GM23338 (cell line): ENCODE measurements at regions not wholly inside any gene's neighbourhood (a gene's known extent, or its start where the extent isn't known, plus 50 kb on each side); places are given as distances from the start of the nearest gene placed in this dataset.

Experiments used
- ATAC-seq: fragments of 200-7000 bp; cut with Tn5 transposase; 3 replicates; pipeline ENCODE4 v1.9.1; 2020
- DNase-seq: peaks from one replicate; pipeline ENCODE4 v3.0.0-alpha.2; 2015; ENCODE audit warnings: low spot score
- H2AFZ ChIP-seq: fragments of 200-600 bp; sonication (generic); 2 replicates; pipeline ENCODE4 v1.8.0; 2016; ENCODE audit warnings: antibody characterized with exemption, mild to moderate bottlenecking, moderate library complexity
- H3F3A ChIP-seq: fragments of 200-600 bp; sonication (generic); replicated peaks from 2 replicates; pipeline ENCODE4 v1.8.0; 2017; ENCODE audit warnings: antibody characterized with exemption, mixed run types, low read depth
- H3K27ac ChIP-seq: fragments of 200-600 bp; sonication (generic); 2 replicates; pipeline ENCODE4 v1.6.1; 2016; ENCODE audit warnings: low read depth
- H3K27me3 ChIP-seq: fragments of 200-600 bp; sonication (generic); 2 replicates; pipeline ENCODE4 v1.8.0; 2016; ENCODE audit warnings: mild to moderate bottlenecking, mixed run types, moderate library complexity; ENCODE audit not compliant: insufficient read depth
- H3K36me3 ChIP-seq: fragments of 200-600 bp; sonication (generic); 2 replicates; pipeline ENCODE4 v1.8.0; 2016; ENCODE audit warnings: mild to moderate bottlenecking; ENCODE audit not compliant: insufficient read depth
- H3K4me1 ChIP-seq: fragments of 200-600 bp; sonication (generic); 2 replicates; pipeline ENCODE4 v1.8.0; 2016; ENCODE audit warnings: mild to moderate bottlenecking, moderate library complexity; ENCODE audit not compliant: insufficient read depth
- H3K4me2 ChIP-seq: fragments of 200-600 bp; sonication (generic); 2 replicates; pipeline ENCODE4 v1.7.1; 2017; ENCODE audit warnings: mixed run types
- H3K4me3 ChIP-seq: fragments of 200-600 bp; sonication (generic); 2 replicates; pipeline ENCODE4 v1.6.1; 2016; ENCODE audit warnings: mixed run types
- H3K79me2 ChIP-seq: fragments of 200-600 bp; sonication (generic); replicated peaks from 2 replicates; pipeline ENCODE4 v1.8.0; 2017; ENCODE audit warnings: mild to moderate bottlenecking; ENCODE audit not compliant: insufficient read depth
- H3K9me2 ChIP-seq: fragments of 200-600 bp; sonication (generic); 2 replicates; pipeline ENCODE4 v1.8.0; 2017; ENCODE audit not compliant: insufficient read depth
- H4K20me1 ChIP-seq: fragments of 200-600 bp; sonication (generic); replicated peaks from 2 replicates; pipeline ENCODE4 v1.8.0; 2017; ENCODE audit warnings: mild to moderate bottlenecking; ENCODE audit not compliant: insufficient read depth
- H3K27ac Mint-ChIP-seq: 2 replicates; pipeline ENCODE4 v1.8.0; 2020; ENCODE audit warnings: inconsistent platforms, mild to moderate bottlenecking, moderate library complexity, mixed read lengths
- H3K27me3 Mint-ChIP-seq: 3 replicates; pipeline ENCODE4 v1.8.0; 2022; ENCODE audit warnings: low read depth, mild to moderate bottlenecking, moderate library complexity, mixed read lengths, inconsistent platforms; ENCODE audit not compliant: insufficient read depth, poor library complexity
- H3K36me3 Mint-ChIP-seq: 3 replicates; pipeline ENCODE4 v1.8.0; 2021; ENCODE audit warnings: low read depth, mild to moderate bottlenecking, inconsistent platforms, moderate library complexity, mixed read lengths
- H3K4me1 Mint-ChIP-seq: 3 replicates; pipeline ENCODE4 v1.8.0; 2020; ENCODE audit warnings: mild to moderate bottlenecking, inconsistent platforms, mixed read lengths
- H3K4me3 Mint-ChIP-seq: 3 replicates; pipeline ENCODE4 v1.8.0; 2021; ENCODE audit warnings: moderate library complexity, mild to moderate bottlenecking, inconsistent platforms, mixed read lengths
- H3K9me3 Mint-ChIP-seq: 3 replicates; pipeline ENCODE4 v1.8.0; 2020; ENCODE audit warnings: moderate library complexity, mild to moderate bottlenecking, inconsistent platforms, mixed read lengths
- CREB1 ChIP-seq: fragments of 250-450 bp; sonication (Bioruptor Pico); IDR thresholded peaks from 2 replicates; pipeline ENCODE4 v1.5.0; 2020; ENCODE audit warnings: low read depth, mild to moderate bottlenecking, moderate library complexity
- CTCF ChIP-seq, 2 experiments: fragments of 200-600 bp in 1 of 2; sonication (generic) in 1 of 2; conservative IDR thresholded peaks; 2 replicates each; pipeline versions ENCODE4 v1.5.1 to v1.6.1; 2016 to 2017; ENCODE audit warnings: antibody characterized with exemption in 2 of 2, low read depth in 2 of 2, mild to moderate bottlenecking in 2 of 2, moderate library complexity in 1 of 2
- ETS1 ChIP-seq: IDR thresholded peaks from 2 replicates; pipeline ENCODE4 v1.6.1; 2016; ENCODE audit warnings: antibody characterized with exemption
- EZH2 ChIP-seq: fragments of 200-600 bp; sonication (generic); IDR thresholded peaks from one replicate; pipeline ENCODE4 v1.8.0; 2017; ENCODE audit warnings: antibody characterized with exemption, mild to moderate bottlenecking, low read depth; ENCODE audit not compliant: unreplicated experiment
- EZH2phosphoT487 ChIP-seq: fragments of 200-600 bp; sonication (generic); IDR thresholded peaks from one replicate; pipeline ENCODE4 v1.8.1; 2018; ENCODE audit warnings: antibody characterized with exemption; ENCODE audit not compliant: unreplicated experiment
- JUNB ChIP-seq: IDR thresholded peaks from one replicate; pipeline ENCODE4 v1.6.1; 2016; ENCODE audit warnings: antibody characterized with exemption; ENCODE audit not compliant: unreplicated experiment
- NANOG ChIP-seq: IDR thresholded peaks from 2 replicates; pipeline ENCODE4 v1.6.1; 2016; ENCODE audit warnings: antibody characterized with exemption, borderline replicate concordance
- POLR2AphosphoS5 ChIP-seq: IDR thresholded peaks from 2 replicates; pipeline ENCODE4 v1.6.1; 2016; ENCODE audit warnings: antibody characterized with exemption, low read depth
- REST ChIP-seq: IDR thresholded peaks from one replicate; pipeline ENCODE4 v1.6.1; 2018; ENCODE audit warnings: antibody characterized with exemption; ENCODE audit not compliant: unreplicated experiment
- STAT1 ChIP-seq: IDR thresholded peaks from one replicate; pipeline ENCODE4 v1.6.1; 2016; ENCODE audit warnings: antibody characterized with exemption; ENCODE audit not compliant: unreplicated experiment
- ZNF114 ChIP-seq: fragments of 250-450 bp; sonication (Bioruptor Pico); IDR thresholded peaks from 2 replicates; pipeline ENCODE4 v1.5.0; 2020; ENCODE audit warnings: mild to moderate bottlenecking, moderate library complexity
- ZNF331 ChIP-seq: fragments of 250-450 bp; sonication (Bioruptor Pico); IDR thresholded peaks from 2 replicates; pipeline ENCODE4 v1.5.0; 2020; ENCODE audit warnings: low read depth, mild to moderate bottlenecking, moderate library complexity
- TF ChIP-seq, protein P1 (sequence below): fragments of 250-450 bp; sonication (Bioruptor Pico); IDR thresholded peaks from 2 replicates; pipeline ENCODE4 v1.5.0; 2020; ENCODE audit warnings: mild to moderate bottlenecking, moderate library complexity

GRCh38 chr12:28955931-28956330, 193.1 kb upstream of the FAR2 start:
- Mint-ChIP-seq H3K27ac (0 out of 2 replicates have a peak overlapping the region, but pooled peaks have one; percentile 16), H3K4me3 (no peak overlapping the region), H3K9me3 (no peaks in the 10 kb centered on the region), H3K27me3 (peaks cover 3% of the 10 kb centered on the region), H3K36me3 (no peaks in the 10 kb centered on the region), H3K4me1 (peaks cover 26% of the 10 kb centered on the region)
- no peaks in the 10 kb centered on the region for H3K79me2 ChIP-seq
- H3K4me2 ChIP-seq: no peak overlapping the region
- DNase-seq: no peak
- peaks cover 28% of the 10 kb centered on the region for H3K4me1 ChIP-seq
- no peak overlapping the region; the same call in 1 of the 2 replicates for H2AFZ ChIP-seq
- no peaks in the 10 kb centered on the region for H3K27me3 ChIP-seq
- H3F3A ChIP-seq: no peaks in the 10 kb centered on the region
- H4K20me1 ChIP-seq: no peaks in the 10 kb centered on the region
- H3K36me3 ChIP-seq: no peaks in the 10 kb centered on the region
- no peak overlapping the region for H3K4me3 ChIP-seq
- TF ChIP-seq EZH2: no peak
- TF ChIP-seq NANOG: no peak
- TF ChIP-seq ETS1: no peak
- TF ChIP-seq CREB1 (CRISPR knock-in tag): no peak
- no peak for TF ChIP-seq CTCF (conservative IDR thresholded peaks at IDR 0.05; ENCODE audit: low read depth in 2 of 2)
- TF ChIP-seq JUNB: no peak
- no peak for TF ChIP-seq STAT1
- TF ChIP-seq REST: no peak
- TF ChIP-seq ZNF114 (CRISPR knock-in tag): no peak
- TF ChIP-seq ZNF331: no peak
- no peak for TF ChIP-seq EZH2phosphoT487
- TF ChIP-seq, protein P1, sequence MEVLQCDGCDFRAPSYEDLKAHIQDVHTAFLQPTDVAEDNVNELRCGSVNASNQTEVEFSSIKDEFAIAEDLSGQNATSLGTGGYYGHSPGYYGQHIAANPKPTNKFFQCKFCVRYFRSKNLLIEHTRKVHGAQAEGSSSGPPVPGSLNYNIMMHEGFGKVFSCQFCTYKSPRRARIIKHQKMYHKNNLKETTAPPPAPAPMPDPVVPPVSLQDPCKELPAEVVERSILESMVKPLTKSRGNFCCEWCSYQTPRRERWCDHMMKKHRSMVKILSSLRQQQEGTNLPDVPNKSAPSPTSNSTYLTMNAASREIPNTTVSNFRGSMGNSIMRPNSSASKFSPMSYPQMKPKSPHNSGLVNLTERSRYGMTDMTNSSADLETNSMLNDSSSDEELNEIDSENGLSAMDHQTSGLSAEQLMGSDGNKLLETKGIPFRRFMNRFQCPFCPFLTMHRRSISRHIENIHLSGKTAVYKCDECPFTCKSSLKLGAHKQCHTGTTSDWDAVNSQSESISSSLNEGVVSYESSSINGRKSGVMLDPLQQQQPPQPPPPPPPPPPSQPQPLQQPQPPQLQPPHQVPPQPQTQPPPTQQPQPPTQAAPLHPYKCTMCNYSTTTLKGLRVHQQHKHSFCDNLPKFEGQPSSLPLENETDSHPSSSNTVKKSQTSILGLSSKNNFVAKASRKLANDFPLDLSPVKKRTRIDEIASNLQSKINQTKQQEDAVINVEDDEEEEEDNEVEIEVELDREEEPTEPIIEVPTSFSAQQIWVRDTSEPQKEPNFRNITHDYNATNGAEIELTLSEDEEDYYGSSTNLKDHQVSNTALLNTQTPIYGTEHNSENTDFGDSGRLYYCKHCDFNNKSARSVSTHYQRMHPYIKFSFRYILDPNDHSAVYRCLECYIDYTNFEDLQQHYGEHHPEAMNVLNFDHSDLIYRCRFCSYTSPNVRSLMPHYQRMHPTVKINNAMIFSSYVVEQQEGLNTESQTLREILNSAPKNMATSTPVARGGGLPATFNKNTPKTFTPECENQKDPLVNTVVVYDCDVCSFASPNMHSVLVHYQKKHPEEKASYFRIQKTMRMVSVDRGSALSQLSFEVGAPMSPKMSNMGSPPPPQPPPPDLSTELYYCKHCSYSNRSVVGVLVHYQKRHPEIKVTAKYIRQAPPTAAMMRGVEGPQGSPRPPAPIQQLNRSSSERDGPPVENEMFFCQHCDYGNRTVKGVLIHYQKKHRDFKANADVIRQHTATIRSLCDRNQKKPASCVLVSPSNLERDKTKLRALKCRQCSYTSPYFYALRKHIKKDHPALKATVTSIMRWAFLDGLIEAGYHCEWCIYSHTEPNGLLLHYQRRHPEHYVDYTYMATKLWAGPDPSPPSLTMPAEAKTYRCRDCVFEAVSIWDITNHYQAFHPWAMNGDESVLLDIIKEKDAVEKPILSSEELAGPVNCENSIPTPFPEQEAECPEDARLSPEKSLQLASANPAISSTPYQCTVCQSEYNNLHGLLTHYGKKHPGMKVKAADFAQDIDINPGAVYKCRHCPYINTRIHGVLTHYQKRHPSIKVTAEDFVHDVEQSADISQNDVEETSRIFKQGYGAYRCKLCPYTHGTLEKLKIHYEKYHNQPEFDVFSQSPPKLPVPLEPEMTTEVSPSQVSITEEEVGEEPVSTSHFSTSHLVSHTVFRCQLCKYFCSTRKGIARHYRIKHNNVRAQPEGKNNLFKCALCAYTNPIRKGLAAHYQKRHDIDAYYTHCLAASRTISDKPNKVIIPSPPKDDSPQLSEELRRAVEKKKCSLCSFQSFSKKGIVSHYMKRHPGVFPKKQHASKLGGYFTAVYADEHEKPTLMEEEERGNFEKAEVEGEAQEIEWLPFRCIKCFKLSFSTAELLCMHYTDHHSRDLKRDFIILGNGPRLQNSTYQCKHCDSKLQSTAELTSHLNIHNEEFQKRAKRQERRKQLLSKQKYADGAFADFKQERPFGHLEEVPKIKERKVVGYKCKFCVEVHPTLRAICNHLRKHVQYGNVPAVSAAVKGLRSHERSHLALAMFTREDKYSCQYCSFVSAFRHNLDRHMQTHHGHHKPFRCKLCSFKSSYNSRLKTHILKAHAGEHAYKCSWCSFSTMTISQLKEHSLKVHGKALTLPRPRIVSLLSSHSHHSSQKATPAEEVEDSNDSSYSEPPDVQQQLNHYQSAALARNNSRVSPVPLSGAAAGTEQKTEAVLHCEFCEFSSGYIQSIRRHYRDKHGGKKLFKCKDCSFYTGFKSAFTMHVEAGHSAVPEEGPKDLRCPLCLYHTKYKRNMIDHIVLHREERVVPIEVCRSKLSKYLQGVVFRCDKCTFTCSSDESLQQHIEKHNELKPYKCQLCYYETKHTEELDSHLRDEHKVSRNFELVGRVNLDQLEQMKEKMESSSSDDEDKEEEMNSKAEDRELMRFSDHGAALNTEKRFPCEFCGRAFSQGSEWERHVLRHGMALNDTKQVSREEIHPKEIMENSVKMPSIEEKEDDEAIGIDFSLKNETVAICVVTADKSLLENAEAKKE (CRISPR knock-in tag): no peak
- TF ChIP-seq POLR2AphosphoS5: no peak
- H3K9me2 ChIP-seq: no peaks in the 10 kb centered on the region
- no peak overlapping the region for H3K27ac ChIP-seq
- ATAC-seq: no peak
